Adrenal gland (tissue), 5 donors: ENCODE measurements at regions not wholly inside any gene's neighbourhood (a gene's known extent, or its start where the extent isn't known, plus 50 kb on each side); places are given as distances from the start of the nearest gene placed in this dataset.

Source experiments
- POLR2A ChIP-seq, 2 donors: fragments of 450-650 bp; IDR thresholded peaks; one replicate each; pipeline ENCODE4 v1.6.1; 2017; ENCODE audit warnings: antibody characterized with exemption in 2 of 2, mild to moderate bottlenecking in 2 of 2, moderate library complexity in 1 of 2
- TF ChIP-seq, protein P1 (sequence below), 6 experiments: fragments of 450-650 bp in 4 of 6; fragments of 200-600 bp in 2 of 6; sonication (generic) in 1 of 6; IDR thresholded peaks; 1 replicate in 5 of 6; 2 replicates in 1 of 6; pipeline versions ENCODE4 v1.5.1 to v1.8.0; 2016 to 2021; ENCODE audit warnings: antibody characterized with exemption in 6 of 6, mild to moderate bottlenecking in 2 of 6, moderate library complexity in 1 of 6
- donor health status: DM: no; HTN: no; CAD: no.

DNA sequence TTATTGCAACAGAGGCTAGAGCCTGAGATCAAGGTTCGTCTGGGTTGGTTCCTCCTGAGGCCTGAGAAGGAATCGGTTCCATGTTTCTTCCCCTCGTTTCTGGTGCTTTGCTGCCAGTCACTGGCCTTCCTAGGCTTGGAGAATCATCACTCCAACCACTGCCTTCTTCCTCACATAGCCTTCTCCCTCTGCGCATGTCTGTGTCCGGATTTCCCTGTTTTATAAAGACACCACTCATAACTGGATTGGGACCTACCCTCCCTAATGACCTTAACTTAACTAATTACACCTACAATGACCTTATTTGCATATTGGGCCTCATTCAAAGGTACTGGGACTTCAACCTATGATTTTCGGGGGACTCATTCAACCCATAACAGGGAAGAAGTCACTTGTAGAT is 119.8 kb upstream of the CCDC68 start:
- TF ChIP-seq, protein P1, sequence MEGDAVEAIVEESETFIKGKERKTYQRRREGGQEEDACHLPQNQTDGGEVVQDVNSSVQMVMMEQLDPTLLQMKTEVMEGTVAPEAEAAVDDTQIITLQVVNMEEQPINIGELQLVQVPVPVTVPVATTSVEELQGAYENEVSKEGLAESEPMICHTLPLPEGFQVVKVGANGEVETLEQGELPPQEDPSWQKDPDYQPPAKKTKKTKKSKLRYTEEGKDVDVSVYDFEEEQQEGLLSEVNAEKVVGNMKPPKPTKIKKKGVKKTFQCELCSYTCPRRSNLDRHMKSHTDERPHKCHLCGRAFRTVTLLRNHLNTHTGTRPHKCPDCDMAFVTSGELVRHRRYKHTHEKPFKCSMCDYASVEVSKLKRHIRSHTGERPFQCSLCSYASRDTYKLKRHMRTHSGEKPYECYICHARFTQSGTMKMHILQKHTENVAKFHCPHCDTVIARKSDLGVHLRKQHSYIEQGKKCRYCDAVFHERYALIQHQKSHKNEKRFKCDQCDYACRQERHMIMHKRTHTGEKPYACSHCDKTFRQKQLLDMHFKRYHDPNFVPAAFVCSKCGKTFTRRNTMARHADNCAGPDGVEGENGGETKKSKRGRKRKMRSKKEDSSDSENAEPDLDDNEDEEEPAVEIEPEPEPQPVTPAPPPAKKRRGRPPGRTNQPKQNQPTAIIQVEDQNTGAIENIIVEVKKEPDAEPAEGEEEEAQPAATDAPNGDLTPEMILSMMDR (IDR thresholded peaks at IDR 0.05), result no peak
- no peak for TF ChIP-seq POLR2A (IDR thresholded peaks at IDR 0.05)
